ENCODE measurements at regions not wholly inside any gene's neighbourhood (a gene's known extent, or its start where the extent isn't known, plus 50 kb on each side); places are given as distances from the start of the nearest gene placed in this dataset.
"Not testable (repeated sequence)": the region's sequence is repeated elsewhere in the genome, so short reads cannot be mapped to it uniquely, and the experiment has no call there.

DNA sequence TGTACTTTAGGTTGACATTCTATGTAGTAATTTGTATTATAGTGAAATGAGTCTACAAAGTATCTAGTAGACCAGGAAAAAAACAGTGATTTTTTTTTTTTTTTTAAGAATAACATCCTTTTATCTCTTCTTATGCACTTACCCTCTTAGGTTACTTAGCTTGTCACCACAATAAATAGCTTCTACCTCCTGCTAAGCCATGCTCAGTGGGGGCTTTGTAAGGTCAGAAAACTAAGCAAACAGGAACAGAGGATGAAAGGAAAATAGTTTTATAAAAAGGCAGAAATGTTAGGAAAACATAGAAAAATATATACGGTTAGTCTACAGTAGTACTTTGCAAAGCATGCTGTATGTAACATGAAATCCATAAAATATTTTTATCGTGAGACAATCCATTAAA, 385.3 kb upstream of the ATXN7L3B start:
- DNase-seq: no peak
- Histone ChIP-seq H3K4me3 (no peak overlapping the region), H3K36me3 (no peaks in the 10 kb centered on the region), H3K9me3 (no peaks in the 10 kb centered on the region), H3K27me3 (no peaks in the 10 kb centered on the region), H3K4me1 (no peaks in the 10 kb centered on the region), H3K27ac (no peak overlapping the region)
- TF ChIP-seq, protein P1, sequence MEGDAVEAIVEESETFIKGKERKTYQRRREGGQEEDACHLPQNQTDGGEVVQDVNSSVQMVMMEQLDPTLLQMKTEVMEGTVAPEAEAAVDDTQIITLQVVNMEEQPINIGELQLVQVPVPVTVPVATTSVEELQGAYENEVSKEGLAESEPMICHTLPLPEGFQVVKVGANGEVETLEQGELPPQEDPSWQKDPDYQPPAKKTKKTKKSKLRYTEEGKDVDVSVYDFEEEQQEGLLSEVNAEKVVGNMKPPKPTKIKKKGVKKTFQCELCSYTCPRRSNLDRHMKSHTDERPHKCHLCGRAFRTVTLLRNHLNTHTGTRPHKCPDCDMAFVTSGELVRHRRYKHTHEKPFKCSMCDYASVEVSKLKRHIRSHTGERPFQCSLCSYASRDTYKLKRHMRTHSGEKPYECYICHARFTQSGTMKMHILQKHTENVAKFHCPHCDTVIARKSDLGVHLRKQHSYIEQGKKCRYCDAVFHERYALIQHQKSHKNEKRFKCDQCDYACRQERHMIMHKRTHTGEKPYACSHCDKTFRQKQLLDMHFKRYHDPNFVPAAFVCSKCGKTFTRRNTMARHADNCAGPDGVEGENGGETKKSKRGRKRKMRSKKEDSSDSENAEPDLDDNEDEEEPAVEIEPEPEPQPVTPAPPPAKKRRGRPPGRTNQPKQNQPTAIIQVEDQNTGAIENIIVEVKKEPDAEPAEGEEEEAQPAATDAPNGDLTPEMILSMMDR (IDR thresholded peaks at IDR 0.05): no peak
- intact Hi-C loops (cut with DNase I): no loop called here
- no peak for ATAC-seq

GRCh38 chr12:74166096-74166495, 371.5 kb upstream of the ATXN7L3B start:
- H3K9me3 ChIP-seq: no peaks in the 10 kb centered on the region
- intact Hi-C loops (cut with DNase I): no loop called here
- no peaks in the 10 kb centered on the region for H3K27me3 ChIP-seq
- TF ChIP-seq, protein P1 (IDR thresholded peaks at IDR 0.05): no peak
- H3K27ac ChIP-seq: no peak overlapping the region
- no peaks in the 10 kb centered on the region for H3K36me3 ChIP-seq
- H3K4me1 ChIP-seq: no peaks in the 10 kb centered on the region
- ATAC-seq: no peak
- no peak overlapping the region for H3K4me3 ChIP-seq
- no peak for DNase-seq

DNA sequence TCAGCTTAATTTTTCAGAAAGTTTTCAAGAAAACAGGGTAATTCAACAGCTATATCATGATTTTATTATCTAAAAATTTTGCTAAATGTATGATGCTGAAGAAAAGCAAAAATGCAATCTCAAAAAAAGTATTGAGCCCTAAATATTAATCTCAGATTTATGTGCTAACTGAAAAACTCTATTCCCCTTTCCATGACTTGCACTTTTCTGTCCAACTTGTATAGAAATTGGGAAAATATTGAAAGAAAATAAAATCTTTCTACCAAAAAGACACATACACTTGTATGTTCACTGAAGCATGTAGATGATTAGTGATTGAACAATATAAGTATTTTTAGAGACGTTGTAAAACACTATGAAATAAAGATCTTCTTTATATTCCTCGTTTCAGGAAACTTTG, 368.0 kb upstream of the ATXN7L3B start:
- Histone ChIP-seq H3K9me3 (no peaks in the 10 kb centered on the region), H3K27ac (no peak overlapping the region), H3K4me1 (no peaks in the 10 kb centered on the region), H3K4me3 (no peak overlapping the region), H3K36me3 (no peaks in the 10 kb centered on the region), H3K27me3 (no peaks in the 10 kb centered on the region)
- TF ChIP-seq, protein P1 (IDR thresholded peaks at IDR 0.05): no peak
- intact Hi-C loops (cut with DNase I): no loop called here
- ATAC-seq: no peak
- no peak for DNase-seq

DNA sequence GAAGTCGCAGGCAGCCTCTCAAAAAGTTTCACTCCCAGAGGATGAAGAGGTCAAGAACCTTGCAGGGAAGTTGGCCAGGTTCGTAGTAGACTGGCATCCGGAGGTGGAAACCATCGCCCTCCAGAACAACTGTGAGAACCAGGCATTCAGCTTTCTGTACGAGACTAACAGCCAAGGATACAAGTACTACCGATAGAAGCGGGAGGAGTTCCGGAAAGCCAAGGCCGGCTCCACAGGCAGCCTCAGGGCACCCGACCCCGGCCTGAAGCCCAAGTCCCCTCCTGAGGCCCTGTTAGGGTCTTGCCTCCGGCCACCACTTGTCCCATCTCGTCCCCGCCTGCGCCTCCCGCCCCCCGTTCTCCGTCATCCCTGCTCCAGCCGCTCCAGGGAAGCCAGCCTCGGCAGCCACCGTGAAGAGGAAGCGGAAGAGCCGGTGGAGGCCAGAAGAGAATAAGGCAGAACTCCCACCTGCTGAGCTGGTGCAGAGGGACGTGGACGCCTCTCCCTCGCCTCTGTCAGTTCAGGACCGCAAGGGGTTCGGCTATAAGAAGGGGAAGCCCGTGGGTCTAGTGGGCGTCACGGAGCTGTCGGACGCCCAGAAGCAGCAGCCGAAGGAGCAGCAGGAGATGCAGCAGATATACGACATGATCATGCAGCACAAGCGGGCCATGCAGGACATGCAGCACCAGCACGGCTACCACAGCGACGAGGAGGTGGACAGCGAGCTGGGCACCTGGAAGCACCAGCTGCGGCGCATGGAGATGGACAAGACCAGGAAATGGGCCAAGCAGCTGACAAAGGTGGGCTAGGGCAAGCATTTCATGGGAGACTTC, 366.8 kb upstream of the ATXN7L3B start:
- H3K27me3 ChIP-seq: no peaks in the 10 kb centered on the region
- TF ChIP-seq, protein P1 (IDR thresholded peaks at IDR 0.05): no peak
- no peak overlapping the region for H3K4me3 ChIP-seq
- no peak for DNase-seq
- intact Hi-C loops (cut with DNase I): no loop called here
- H3K27ac ChIP-seq: no peak overlapping the region
- H3K4me1 ChIP-seq: no peaks in the 10 kb centered on the region
- ATAC-seq: peak; percentile 35
- no peaks in the 10 kb centered on the region for H3K9me3 ChIP-seq
- H3K36me3 ChIP-seq: no peaks in the 10 kb centered on the region

GRCh38 chr12:74171478-74171909, 366.1 kb upstream of the ATXN7L3B start:
- TF ChIP-seq, protein P1 (IDR thresholded peaks at IDR 0.05): no peak
- intact Hi-C loops (cut with DNase I): no loop called here

DNA sequence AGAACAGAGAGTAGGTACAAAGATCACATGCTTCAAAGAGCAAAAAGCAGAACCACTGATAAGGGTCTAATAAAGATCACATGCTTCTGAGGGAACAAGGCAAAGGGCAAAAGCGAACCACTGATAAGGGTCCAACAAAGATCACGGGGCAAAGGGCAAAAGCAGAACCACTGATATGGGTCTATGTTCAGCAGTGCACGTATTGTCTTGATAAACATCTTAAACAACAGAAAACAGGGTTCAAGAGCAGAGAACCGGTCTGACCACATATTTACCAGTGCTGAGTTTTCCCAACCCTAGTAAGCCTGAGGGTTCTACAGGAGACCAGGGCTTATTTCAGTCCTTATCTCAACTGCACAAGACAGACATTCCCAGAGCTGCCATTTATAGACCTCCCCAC, 362.7 kb upstream of the ATXN7L3B start:
- H3K36me3 ChIP-seq; ATAC-seq; intact Hi-C loops (cut with DNase I); H3K9me3 ChIP-seq; H3K4me1 ChIP-seq; H3K4me3 ChIP-seq; DNase-seq; H3K27ac ChIP-seq; H3K27me3 ChIP-seq: not testable (repeated sequence)

More at GRCh38 chr12:74171478-74171909, 366.1 kb upstream of the ATXN7L3B start:
- Histone ChIP-seq H3K9me3 (no peaks in the 10 kb centered on the region), H3K4me3 (no peak overlapping the region), H3K27ac (no peak overlapping the region), H3K27me3 (no peaks in the 10 kb centered on the region), H3K4me1 (no peaks in the 10 kb centered on the region), H3K36me3 (no peaks in the 10 kb centered on the region)
- DNase-seq (no peak), ATAC-seq (no peak)
